ENCODE measurements at regions not wholly inside any gene's neighbourhood (a gene's known extent, or its start where the extent isn't known, plus 50 kb on each side); places are given as distances from the start of the nearest gene placed in this dataset.

- no peak for TF ChIP-seq CTCF (IDR thresholded peaks at IDR 0.05; ENCODE audit: borderline replicate concordance, extremely low read depth, low read length, poor library complexity, severe bottlenecking)
- TF ChIP-seq EZH2 (IDR thresholded peaks at IDR 0.05; ENCODE audit: borderline replicate concordance, low read depth, low read length, severe bottlenecking): no peak
These were observed 207.9 kb downstream of the SAMD5 start for GRCh38 chr6:147716434-147716833.
